Islet of Langerhans (tissue), 1 donor: ENCODE measurements at regions not wholly inside any gene's neighbourhood (a gene's known extent, or its start where the extent isn't known, plus 50 kb on each side); places are given as distances from the start of the nearest gene placed in this dataset.
A peak's percentile ranks its signal among the peaks of the same experiment; 100 is the strongest.
"Not testable (repeated sequence)": the region's sequence is repeated elsewhere in the genome, so short reads cannot be mapped to it uniquely, and the experiment has no call there.

Experiments
- FAIRE-seq: peaks from one replicate; lab custom pipeline; 2011; peaks lifted over from hg19 to GRCh38; lab: Jason Lieb, UNC

GRCh38 chr4:10897076-10897475 lies 212.5 kb upstream of the CLNK start:
- FAIRE-seq: no peak

DNA sequence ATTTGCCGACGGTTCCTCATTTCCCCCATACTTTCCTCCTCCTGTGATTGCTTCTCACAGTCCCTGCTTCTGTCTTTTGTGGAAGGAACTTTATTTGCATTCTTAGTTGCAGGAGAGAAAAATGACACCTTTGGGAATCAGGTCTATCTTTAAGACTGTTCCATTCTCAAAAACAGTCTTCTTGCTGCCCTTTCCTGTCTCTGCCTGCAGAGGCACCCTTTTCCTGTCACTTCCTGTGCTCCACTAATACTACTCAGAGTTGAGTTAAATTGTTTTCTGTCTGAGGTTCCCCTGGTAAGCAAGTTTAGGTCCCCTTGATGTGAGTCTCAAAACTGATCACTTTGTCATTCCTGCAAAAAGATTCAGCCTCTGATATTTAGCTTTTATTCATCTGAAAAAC lies 208.8 kb upstream of the CLNK start:
- no peak for FAIRE-seq

GRCh38 chr4:10891866-10892265 lies 207.3 kb upstream of the CLNK start:
- FAIRE-seq: no peak

GRCh38 chr4:10889819-10890218 lies 205.3 kb upstream of the CLNK start:
- FAIRE-seq: no peak

GRCh38 chr4:10879411-10880110 lies 195.0 kb upstream of the CLNK start:
- no peak for FAIRE-seq

DNA sequence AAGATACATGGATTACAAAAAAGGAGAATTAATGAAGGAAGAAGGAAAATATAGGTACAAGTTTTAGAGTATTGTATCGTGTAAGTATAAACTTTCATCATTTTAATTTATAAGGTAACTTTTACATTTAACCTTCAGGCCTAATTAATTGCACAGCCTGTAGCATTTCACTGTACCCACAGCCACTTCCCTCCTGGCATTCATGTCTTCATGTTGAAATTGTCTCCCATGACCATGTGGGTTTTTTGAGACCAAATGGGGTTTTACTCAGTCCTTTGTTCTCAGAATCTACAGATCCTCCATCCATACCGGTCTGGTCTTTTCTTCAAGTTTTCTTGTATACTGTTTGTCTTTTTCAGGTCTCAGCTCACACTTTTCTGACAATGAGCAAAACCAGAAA lies 194.3 kb upstream of the CLNK start:
- FAIRE-seq: no peak

DNA sequence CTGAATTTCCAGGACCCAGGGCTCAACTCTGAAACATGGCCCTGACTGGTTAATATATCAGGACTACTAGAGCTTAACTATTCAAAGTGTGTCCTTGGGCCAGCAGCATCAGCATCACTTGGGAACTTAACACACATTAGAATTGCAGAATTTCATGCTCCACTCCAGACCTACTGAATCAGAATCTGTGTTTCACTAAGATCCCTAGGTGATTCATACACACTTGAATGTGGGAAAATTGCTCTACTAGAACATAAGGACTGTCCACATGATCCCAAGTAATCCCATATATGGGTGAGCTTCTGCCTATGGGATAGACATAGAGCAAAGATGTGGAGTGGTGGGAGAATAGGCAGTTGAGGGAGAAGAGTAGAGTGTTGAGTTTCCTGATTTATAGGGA lies 192.5 kb upstream of the CLNK start:
- no peak for FAIRE-seq

DNA sequence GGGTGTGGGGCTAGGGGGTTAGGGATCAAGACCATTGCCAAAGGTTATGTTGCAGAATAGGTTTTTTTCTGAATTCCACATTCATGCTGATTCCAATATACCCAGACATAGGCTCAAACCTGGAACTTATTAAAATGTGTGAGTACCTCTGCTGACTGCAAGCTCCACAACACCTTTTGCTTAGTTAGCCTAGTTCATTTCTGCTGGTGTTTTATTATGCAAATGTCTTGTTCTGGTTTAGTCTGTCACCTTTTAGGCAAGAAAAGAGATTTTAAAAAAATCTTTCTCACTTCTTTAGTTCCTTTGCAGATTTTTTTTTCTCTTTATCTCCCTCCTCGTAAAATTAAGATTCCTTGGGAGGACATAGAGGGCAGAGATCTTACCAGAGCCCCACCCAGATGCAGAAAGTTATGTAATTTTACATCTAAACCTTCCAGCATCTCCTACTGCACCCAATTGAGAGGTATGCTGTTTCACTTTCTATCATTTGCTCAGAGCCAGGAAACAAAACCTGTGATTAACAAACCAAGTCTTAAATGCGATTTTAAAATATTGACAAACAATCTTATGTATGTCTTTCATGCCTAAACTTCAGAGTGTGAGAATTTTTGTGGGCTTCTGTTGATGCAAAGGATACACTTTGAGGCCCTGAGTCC lies 190.7 kb upstream of the CLNK start:
- no peak for FAIRE-seq

DNA sequence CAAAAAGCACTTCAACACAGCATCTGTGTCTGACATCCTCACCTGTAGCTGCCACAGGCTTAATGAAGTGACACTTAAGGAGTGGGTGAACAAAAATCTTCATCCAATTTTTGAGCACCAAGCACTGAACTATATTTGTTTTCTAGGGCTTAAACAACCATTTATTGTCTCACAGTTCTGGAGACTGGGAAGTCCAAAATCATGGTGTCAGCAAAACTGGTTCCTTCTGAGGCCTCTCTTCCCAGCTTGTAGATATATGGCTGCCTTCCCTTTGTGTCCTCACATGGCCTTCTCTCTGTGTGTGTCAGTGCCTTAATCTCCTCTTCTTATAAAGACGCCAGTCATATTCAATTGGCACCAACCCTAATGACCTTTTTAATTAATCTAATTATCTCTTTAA lies 189.2 kb upstream of the CLNK start:
- no peak for FAIRE-seq

DNA sequence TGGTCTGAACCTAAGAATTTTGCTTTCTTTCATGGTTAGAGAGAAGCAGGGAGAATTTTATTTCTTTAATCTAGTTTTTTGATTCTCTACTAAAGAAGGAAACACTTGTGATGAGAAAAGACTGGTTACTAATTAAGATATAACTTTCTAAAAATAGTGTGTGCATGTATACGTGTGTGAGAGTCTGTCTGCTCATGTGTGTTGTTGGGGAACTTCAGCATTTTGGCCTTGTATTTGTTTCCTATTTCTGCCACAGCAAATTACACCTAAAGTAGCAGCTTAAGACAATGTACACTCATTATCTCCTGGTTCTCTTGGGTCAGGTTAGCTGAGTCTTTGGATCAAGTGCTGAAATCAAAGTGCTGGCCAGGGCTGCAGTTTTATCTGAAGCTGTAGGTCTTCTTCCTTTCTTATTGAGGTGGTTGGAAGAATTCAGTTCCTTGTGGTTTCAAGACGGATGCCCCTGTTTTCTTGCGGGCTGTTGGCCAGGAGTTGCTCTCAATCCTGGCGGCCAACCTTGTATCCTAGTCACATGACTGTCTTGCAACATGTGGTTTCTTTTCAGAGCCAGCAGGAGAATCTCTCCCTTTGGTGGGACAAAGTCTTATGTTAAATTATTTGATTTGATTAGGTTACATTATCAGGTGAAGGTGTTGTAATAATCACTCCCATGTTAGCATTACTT lies 188.4 kb upstream of the CLNK start:
- no peak for FAIRE-seq

DNA sequence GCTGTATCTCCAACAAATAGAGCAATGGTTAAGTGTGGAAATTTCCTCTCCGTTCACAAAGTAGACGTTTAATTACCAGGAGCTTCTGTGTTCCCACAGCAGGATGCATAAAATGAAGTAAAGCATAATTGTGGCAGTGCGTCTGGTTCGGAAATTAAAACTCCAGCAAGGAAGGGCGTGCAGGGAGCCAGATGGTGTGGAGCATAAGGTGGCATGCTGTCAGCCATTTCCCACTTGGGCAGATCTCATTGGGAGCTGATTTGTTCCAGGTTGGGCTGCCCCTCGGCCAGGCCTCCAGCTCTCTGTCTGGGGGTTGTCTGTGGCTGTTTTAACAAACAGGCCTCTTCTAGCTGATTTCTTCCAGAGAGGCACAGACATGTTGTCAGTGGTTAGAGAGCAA lies 182.1 kb upstream of the CLNK start:
- FAIRE-seq: no peak

DNA sequence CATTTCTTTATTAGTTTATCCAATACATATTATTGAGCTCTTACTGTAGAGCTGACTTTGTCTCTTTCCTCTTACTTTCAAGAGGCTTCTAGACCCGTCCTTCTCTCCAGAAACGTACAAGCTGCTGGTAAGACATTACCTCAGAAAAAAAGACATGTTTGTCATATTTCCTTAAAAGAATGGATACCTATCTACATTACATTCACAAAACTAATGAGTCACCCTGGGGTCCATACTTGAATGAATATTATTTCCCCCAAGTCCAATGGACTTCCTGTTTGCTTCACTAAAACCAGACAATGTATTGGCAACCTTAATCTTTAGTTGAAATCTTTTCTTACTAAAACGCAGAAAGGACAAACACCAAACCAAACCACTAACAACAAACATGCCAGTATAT lies 176.5 kb upstream of the CLNK start:
- FAIRE-seq: no peak

DNA sequence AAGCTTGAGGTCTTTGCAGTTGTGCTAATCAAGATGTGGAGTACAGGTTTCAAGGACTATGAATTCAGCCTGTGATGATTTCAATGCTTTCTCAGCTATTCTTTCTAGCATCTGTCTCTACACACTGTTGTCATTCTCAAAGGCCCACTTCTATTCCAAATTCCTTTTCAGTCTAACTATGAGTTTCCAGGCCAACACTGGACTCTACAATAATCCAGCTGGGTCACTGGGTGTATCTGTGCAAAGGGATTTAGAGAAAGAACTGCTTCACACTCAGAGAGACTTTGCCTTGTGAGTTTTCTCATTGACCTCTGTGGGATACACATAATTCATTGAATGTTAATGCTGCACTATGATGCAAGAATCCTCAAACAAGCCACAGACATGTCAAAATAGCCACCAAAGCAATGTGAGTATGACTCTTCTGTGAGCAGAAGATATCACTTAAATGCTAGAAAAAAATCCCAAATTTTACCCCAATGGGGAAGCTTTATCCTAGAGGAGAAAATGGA lies 171.8 kb upstream of the CLNK start:
- FAIRE-seq: no peak

DNA sequence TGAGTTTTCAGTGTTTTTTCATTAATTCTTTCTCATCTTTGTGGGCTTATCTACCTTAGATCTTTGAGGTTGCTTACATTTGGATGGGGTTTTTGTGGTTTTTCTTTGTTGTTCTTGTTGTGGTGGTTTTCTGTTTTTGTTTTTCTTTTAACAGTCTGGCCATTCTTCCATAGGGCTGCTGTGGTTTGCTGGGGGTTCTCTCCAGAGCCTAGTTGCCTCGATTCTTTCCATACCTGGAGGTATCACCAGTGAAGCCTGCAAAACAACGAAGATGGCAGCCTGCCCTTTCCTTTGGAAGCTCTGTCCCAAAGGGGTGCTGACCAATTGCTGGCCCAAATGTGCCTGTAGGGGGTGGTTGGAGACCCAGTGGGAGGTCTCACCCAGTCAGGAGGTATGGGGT lies 168.6 kb upstream of the CLNK start:
- no peak for FAIRE-seq

DNA sequence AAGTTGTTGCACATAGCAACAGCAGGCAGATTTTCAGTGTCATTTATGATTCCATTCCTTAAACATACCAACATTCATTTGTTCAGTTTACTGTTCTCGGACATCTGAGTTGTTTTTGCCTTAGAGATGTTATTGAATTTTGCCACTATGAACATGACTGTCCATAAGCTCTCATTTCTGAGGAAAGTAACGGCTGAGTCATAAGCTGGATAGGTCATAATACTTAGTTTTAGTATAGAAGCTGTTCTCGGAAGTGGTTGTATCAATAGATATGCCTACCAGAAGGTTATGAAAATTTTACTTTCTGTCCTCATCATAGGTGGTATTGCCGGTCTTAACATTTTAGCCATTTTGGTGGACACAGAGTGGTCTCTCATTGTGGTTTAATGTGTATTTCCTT lies 157.1 kb upstream of the CLNK start:
- FAIRE-seq: no peak

- FAIRE-seq: no peak
Observed at GRCh38 chr4:10837151-10837550, 152.6 kb upstream of the CLNK start.

GRCh38 chr4:10832806-10833628 lies 148.4 kb upstream of the CLNK start:
- FAIRE-seq: peak; percentile 24

- no peak for FAIRE-seq
Observed at GRCh38 chr4:10831727-10832408, 147.3 kb upstream of the CLNK start.

DNA sequence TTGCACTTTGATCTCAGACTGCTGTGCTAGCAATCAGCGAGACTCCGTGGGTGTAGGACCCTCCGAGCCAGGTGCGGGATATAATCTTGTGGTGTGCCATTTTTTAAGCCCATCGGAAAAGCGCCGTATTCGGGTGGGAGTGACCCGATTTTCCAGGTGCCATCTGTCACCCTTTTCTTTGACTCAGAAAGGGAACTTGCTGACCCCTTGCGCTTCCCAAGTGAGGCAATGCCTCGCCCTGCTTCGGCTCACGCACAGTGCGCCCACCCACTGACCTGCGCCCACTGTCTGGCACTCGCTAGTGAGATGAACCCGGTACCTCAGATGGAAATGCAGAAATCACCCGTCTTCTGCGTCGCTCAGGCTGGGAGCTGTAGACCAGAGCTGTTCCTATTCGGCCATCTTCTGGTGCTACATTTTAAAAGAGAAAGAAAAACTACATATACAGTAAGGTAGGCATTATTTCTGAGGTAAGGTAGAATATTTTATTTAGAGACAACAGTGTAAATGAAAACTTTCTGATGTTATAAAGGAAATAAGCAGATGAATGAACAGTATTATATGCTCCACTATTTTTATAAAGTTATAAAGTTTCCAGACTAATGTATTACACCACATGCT lies 144.5 kb upstream of the CLNK start:
- not testable (repeated sequence) for FAIRE-seq

DNA sequence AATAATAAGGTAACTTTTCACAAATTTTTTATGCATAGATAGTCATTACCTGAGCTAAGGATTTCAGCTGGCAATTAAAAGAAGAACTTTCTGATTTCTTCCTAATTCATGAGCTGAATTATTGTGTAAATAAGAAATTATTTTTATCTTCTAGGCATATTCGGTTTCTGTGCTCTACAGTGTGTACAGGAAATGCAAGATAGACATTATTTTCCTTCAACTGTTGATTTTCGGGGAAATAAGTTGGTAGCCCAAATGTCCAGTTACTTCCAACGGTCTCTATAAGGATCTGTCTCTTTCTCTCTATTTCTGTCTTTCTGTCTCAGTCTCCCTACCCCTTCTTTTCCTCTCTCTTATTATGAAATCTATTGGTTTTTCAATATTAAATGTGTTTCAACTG lies 137.3 kb upstream of the CLNK start:
- no peak for FAIRE-seq

DNA sequence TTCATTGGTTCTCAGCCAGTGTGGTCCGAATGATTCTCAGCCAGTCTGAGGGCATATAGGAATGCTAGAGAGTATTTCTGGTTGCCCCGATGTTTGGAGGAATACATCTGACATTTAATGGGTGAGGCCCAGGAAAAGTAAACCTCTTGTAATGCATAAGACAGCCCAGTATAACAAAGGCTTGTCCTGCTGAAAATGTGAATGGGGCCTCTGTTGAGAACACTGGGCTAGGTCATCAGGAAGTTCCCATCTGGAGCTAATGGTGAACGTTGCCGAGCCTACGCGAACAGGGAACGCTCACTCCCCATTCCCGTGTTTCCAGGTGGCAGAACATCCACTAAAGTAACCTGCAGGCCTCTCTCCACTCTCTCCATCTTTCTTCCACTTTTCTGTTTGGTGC lies 132.0 kb upstream of the CLNK start:
- FAIRE-seq: no peak

GRCh38 chr4:10811991-10812390 lies 127.4 kb upstream of the CLNK start:
- FAIRE-seq: no peak
